Uterus (tissue), 3 donors: ENCODE measurements at regions not wholly inside any gene's neighbourhood (a gene's known extent, or its start where the extent isn't known, plus 50 kb on each side); places are given as distances from the start of the nearest gene placed in this dataset. TPM values are rescaled to one million over a fixed set of nuclear protein-coding genes. Genes with fewer than 3 reads are reported as not detected.

ENCODE experiments used
- DNase-seq, 2 donors: peaks; one replicate each; pipeline ENCODE4 v3.0.0-alpha.2; 2019 to 2020
- H3K27ac ChIP-seq, 2 donors: fragments of 200-600 bp; sonication (generic); 1 replicate in 1 of 2; 2 replicates in 1 of 2; pipeline ENCODE4 v1.5.1; 2016 to 2018
- H3K27me3 ChIP-seq, 2 donors: fragments of 200-600 bp; sonication (generic); one replicate each; pipeline ENCODE4 v1.5.1; 2018 to 2019; ENCODE audit warnings: control low read depth in 1 of 2
- H3K36me3 ChIP-seq, 2 donors: fragments of 200-600 bp; sonication (generic); one replicate each; pipeline ENCODE4 v1.5.1; 2019; ENCODE audit warnings: control low read depth in 1 of 2
- H3K4me1 ChIP-seq, 2 donors: fragments of 200-600 bp; sonication (generic); one replicate each; pipeline ENCODE4 v1.5.1; 2018 to 2019; ENCODE audit warnings: control low read depth in 1 of 2
- H3K4me3 ChIP-seq, 2 donors: fragments of 200-600 bp; sonication (generic); 1 replicate in 1 of 2; 2 replicates in 1 of 2; pipeline ENCODE4 v1.5.1; 2018 to 2019; ENCODE audit warnings: mild to moderate bottlenecking in 1 of 2
- H3K9me3 ChIP-seq, 2 donors: fragments of 200-600 bp; sonication (generic); one replicate each; pipeline ENCODE4 v1.5.1; 2019; ENCODE audit warnings: control low read depth in 1 of 2
- CTCF ChIP-seq, 4 experiments: fragments of 200-600 bp in 2 of 4; fragments of 450-650 bp in 2 of 4; sonication (generic) in 2 of 4; IDR thresholded peaks; one replicate each; pipeline ENCODE4 v1.5.1; 2016 to 2019; ENCODE audit warnings: antibody characterized with exemption in 4 of 4, mild to moderate bottlenecking in 2 of 4, moderate library complexity in 1 of 4
- POLR2A ChIP-seq, 2 donors: fragments of 450-650 bp; IDR thresholded peaks; one replicate each; pipeline ENCODE4 v1.6.1; 2016; ENCODE audit warnings: antibody characterized with exemption in 2 of 2, mild to moderate bottlenecking in 1 of 2, moderate library complexity in 1 of 2
- intact Hi-C: fragments of 100-400 bp; cut with DNase I; formaldehyde crosslinking; loops from one replicate; pipeline ENCODE4 v1.15.1; 2023; ENCODE audit warnings: low total_unique reads
- small RNA-seq: library from RNA; depleted of rRNA; stranded (forward); fragments of <200 nt; gene quantifications from one replicate; pipeline ENCODE3, GENCODE V24; 2016
- donor health status: DM: yes; HTN: yes; CAD: no.

DNA sequence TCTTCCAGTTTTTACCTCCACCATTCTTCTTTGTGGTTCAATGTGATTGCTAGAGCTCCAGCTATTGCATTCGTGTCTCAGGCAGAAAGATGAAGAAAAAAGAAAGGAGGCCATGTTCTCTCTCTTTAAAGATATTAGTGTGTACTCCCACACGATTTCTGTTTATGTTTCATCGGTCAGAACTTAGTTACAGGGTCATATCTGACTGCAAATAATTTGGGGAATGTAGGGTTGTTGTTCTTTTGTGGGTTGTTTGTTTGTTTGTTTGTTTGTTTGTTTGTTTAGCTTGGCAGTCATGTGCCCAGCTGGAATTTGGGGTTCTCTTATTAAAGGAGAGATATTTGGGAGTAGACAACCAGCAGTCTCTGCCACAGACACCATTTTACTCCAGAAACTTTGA, 53.6 kb upstream of the PIK3CG start:
- H3K4me3 ChIP-seq, result no peak overlapping the region
- no peaks in the 10 kb centered on the region for H3K9me3 ChIP-seq
- H3K27ac ChIP-seq, result no peak overlapping the region
- no peaks in the 10 kb centered on the region for H3K4me1 ChIP-seq
- TF ChIP-seq POLR2A (IDR thresholded peaks at IDR 0.05) (no peak), CTCF (IDR thresholded peaks at IDR 0.05) (no peak)
- H3K27me3 ChIP-seq, result no peaks in the 10 kb centered on the region
- H3K36me3 ChIP-seq, result no peaks in the 10 kb centered on the region
- intact Hi-C loops, result no loop called here
- no peak for DNase-seq

DNA sequence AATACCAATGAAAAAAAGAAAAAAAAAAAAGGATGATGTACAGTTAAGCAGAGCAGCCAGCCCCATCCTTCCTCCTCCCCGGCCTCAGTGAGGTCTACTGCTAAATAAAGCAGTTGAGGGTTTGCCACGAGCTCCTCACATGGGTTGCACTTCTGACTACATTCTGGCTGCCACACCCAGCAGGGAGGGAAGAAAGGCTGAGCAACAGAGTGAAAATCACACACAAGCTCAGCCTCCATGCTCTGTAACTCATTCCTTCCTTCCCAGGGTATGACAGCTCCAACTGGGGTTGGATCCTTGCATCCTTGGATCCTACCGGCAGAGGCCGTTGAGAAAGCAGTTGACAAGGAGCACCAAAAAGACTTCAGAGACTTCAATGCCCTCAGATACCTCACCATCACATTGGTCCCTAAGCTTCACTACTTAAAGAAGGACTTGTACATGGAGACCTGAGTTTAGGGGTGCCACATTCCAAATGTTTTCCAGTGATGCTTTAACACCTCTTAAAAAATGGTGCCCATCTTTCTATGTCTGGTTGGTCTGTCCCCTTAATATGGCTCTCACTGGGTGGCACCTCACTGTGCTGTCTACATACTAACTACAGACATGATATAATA, 52.9 kb upstream of the PIK3CG start:
- no peaks in the 10 kb centered on the region for H3K4me1 ChIP-seq
- H3K36me3 ChIP-seq, result no peaks in the 10 kb centered on the region
- intact Hi-C loops, result no loop called here
- DNase-seq, result peak in 1 of 2 donors; percentile 18
- no peak for TF ChIP-seq CTCF (IDR thresholded peaks at IDR 0.05)
- H3K27me3 ChIP-seq, result no peaks in the 10 kb centered on the region
- H3K4me3 ChIP-seq, result no peak overlapping the region
- H3K9me3 ChIP-seq, result no peaks in the 10 kb centered on the region
- no peak overlapping the region for H3K27ac ChIP-seq

DNA sequence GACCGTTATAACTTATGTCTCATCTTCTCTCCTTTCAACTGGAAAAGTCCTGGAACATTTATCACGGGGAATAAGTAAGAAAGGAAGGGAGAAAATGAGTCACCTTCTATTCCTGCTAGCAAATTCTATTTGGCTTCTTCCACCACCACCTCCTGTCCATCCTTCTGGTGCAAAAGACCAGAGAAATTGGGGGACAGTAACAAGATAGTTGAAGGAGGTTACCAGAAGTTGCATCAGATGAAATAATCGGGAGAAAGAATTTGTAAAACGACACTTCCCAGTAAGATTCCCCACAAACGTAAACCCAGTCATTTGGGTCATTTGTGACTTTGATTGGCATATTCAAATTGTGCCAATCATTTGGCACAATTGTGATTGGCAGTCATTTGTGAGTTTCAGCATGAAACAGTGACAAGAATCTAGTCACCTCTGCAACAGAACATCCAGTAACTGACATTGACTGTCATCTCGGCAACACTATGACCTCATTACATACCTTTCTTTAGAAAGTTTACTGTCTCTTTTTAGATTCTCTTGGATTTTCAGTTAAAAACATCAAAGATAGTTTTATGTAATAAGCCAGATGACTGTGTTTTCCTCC, 51.3 kb upstream of the PIK3CG start:
- DNase-seq, result no peak
- H3K36me3 ChIP-seq, result no peaks in the 10 kb centered on the region
- intact Hi-C loops, result no loop called here
- H3K9me3 ChIP-seq, result no peaks in the 10 kb centered on the region
- H3K27me3 ChIP-seq, result no peaks in the 10 kb centered on the region
- no peak overlapping the region for H3K27ac ChIP-seq
- no peak overlapping the region for H3K4me3 ChIP-seq
- no peak for TF ChIP-seq CTCF (IDR thresholded peaks at IDR 0.05)
- TF ChIP-seq POLR2A (IDR thresholded peaks at IDR 0.05), result no peak
- no peaks in the 10 kb centered on the region for H3K4me1 ChIP-seq

- H3K9me3 ChIP-seq, result no peaks in the 10 kb centered on the region
- no peaks in the 10 kb centered on the region for H3K27me3 ChIP-seq
- no peak overlapping the region for H3K4me3 ChIP-seq
- H3K4me1 ChIP-seq, result no peaks in the 10 kb centered on the region
- intact Hi-C loops, result no loop called here
- DNase-seq, result no peak
- H3K36me3 ChIP-seq, result no peaks in the 10 kb centered on the region
- H3K27ac ChIP-seq, result no peak overlapping the region
- TF ChIP-seq CTCF (IDR thresholded peaks at IDR 0.05) (no peak), POLR2A (IDR thresholded peaks at IDR 0.05) (no peak)
Observed at GRCh38 chr7:106814887-106815286, 50.2 kb upstream of the PIK3CG start.

Small RNA genes in the stretch of these regions (small RNA-seq; reads per million reads assigned to genes)
- not detected for gene RNA5SP236
